ENCODE measurements at regions not wholly inside any gene's neighbourhood (a gene's known extent, or its start where the extent isn't known, plus 50 kb on each side); places are given as distances from the start of the nearest gene placed in this dataset.

GRCh38 chr6:22394691-22395090 lies 97.9 kb upstream of the PRL start:
- no peak overlapping the region for H3K4me3 ChIP-seq (ENCODE audit: low read depth, low read length)
- no peak for DNase-seq (ENCODE audit: low read depth)
- TF ChIP-seq CTCF (IDR thresholded peaks at IDR 0.05; ENCODE audit: control insufficient read depth, extremely low read depth, insufficient read depth): no peak

GRCh38 chr6:22399693-22400092 lies 102.9 kb upstream of the PRL start:
- no peak for DNase-seq (ENCODE audit: low read depth)
- no peak overlapping the region for H3K4me3 ChIP-seq (ENCODE audit: low read depth, low read length)
- no peak for TF ChIP-seq CTCF (IDR thresholded peaks at IDR 0.05; ENCODE audit: control insufficient read depth, extremely low read depth, insufficient read depth)

GRCh38 chr6:22401206-22401605 lies 104.4 kb upstream of the PRL start:
- no peak for DNase-seq (ENCODE audit: low read depth)
- no peak overlapping the region for H3K4me3 ChIP-seq (ENCODE audit: low read depth, low read length)
- no peak for TF ChIP-seq CTCF (IDR thresholded peaks at IDR 0.05; ENCODE audit: control insufficient read depth, extremely low read depth, insufficient read depth)

GRCh38 chr6:22401932-22402331 lies 105.1 kb upstream of the PRL start:
- DNase-seq (ENCODE audit: low read depth): no peak
- no peak for TF ChIP-seq CTCF (IDR thresholded peaks at IDR 0.05; ENCODE audit: control insufficient read depth, extremely low read depth, insufficient read depth)
- H3K4me3 ChIP-seq (ENCODE audit: low read depth, low read length): no peak overlapping the region

- TF ChIP-seq CTCF (IDR thresholded peaks at IDR 0.05; ENCODE audit: control insufficient read depth, extremely low read depth, insufficient read depth): no peak
- DNase-seq (ENCODE audit: low read depth): no peak
Observed at GRCh38 chr6:22409486-22409885, 112.7 kb upstream of the PRL start.

GRCh38 chr6:22411376-22412105 lies 114.7 kb upstream of the PRL start:
- DNase-seq (ENCODE audit: low read depth): no peak
- no peak for TF ChIP-seq CTCF (IDR thresholded peaks at IDR 0.05; ENCODE audit: control insufficient read depth, extremely low read depth, insufficient read depth)
- no peak overlapping the region for H3K4me3 ChIP-seq (ENCODE audit: low read depth, low read length)

More at GRCh38 chr6:22409486-22409885, 112.7 kb upstream of the PRL start:
- H3K4me3 ChIP-seq (ENCODE audit: low read depth, low read length): no peak overlapping the region

- DNase-seq (ENCODE audit: low read depth): no peak
- H3K4me3 ChIP-seq (ENCODE audit: low read depth, low read length): no peak overlapping the region
- TF ChIP-seq CTCF (IDR thresholded peaks at IDR 0.05; ENCODE audit: control insufficient read depth, extremely low read depth, insufficient read depth): no peak
Observed at GRCh38 chr6:22412994-22413393, 116.2 kb upstream of the PRL start.
